HAP-1 (cell line): ENCODE measurements at regions not wholly inside any gene's neighbourhood (a gene's known extent, or its start where the extent isn't known, plus 50 kb on each side); places are given as distances from the start of the nearest gene placed in this dataset.
"Not testable (repeated sequence)": the region's sequence is repeated elsewhere in the genome, so short reads cannot be mapped to it uniquely, and the experiment has no call there.

Source experiments
- DNase-seq, 2 experiments: peaks; one replicate each; pipeline ENCODE4 v3.0.0-alpha.2; 2016 to 2020; ENCODE audit warnings: low spot score in 2 of 2
- H3K27me3 ChIP-seq: fragments of 250-450 bp; sonication (Bioruptor Pico); 2 replicates; pipeline ENCODE4 v1.5.1; 2020; ENCODE audit warnings: low read depth, mild to moderate bottlenecking, moderate library complexity
- H3K36me3 ChIP-seq: fragments of 250-450 bp; sonication (Bioruptor Pico); replicated peaks from 2 replicates; pipeline ENCODE4 v1.5.1; 2020; ENCODE audit warnings: mild to moderate bottlenecking
- H3K4me1 ChIP-seq: fragments of 250-450 bp; sonication (Bioruptor Pico); 2 replicates; pipeline ENCODE4 v1.5.1; 2020; ENCODE audit warnings: mild to moderate bottlenecking
- H3K4me3 ChIP-seq: fragments of 250-450 bp; sonication (Bioruptor Pico); 2 replicates; pipeline ENCODE4 v1.5.1; 2020; ENCODE audit warnings: mild to moderate bottlenecking, moderate library complexity
- H3K9me3 ChIP-seq: fragments of 250-450 bp; sonication (Bioruptor Pico); 2 replicates; pipeline ENCODE4 v1.5.1; 2020; ENCODE audit warnings: mild to moderate bottlenecking, moderate library complexity
- in situ Hi-C: fragments of 300-500 bp; cut with MboI; formaldehyde crosslinking; loops from 3 replicates; pipeline ENCODE4 v1.14.3; 2020; ENCODE audit warnings: low sequenced_read_pairs, inconsistent platforms, mixed read lengths

GRCh38 chr10:113497198-113497597 is 55.7 kb upstream of the HABP2 start:
- in situ Hi-C loops, result no loop called here
- Histone ChIP-seq H3K36me3 (no peaks in the 10 kb centered on the region), H3K4me1 (no peaks in the 10 kb centered on the region), H3K9me3 (no peaks in the 10 kb centered on the region), H3K27me3 (peaks cover 3% of the 10 kb centered on the region; the same call in 1 of the 2 replicates), H3K4me3 (no peak overlapping the region)
- no peak for DNase-seq

- Histone ChIP-seq H3K4me1 (no peaks in the 10 kb centered on the region), H3K4me3 (no peak overlapping the region), H3K9me3 (no peaks in the 10 kb centered on the region), H3K27me3 (peaks cover 3% of the 10 kb centered on the region; the same call in 1 of the 2 replicates), H3K36me3 (no peaks in the 10 kb centered on the region)
- in situ Hi-C loops, result no loop called here
- no peak for DNase-seq
Observed at GRCh38 chr10:113498997-113499396, 53.9 kb upstream of the HABP2 start.

DNA sequence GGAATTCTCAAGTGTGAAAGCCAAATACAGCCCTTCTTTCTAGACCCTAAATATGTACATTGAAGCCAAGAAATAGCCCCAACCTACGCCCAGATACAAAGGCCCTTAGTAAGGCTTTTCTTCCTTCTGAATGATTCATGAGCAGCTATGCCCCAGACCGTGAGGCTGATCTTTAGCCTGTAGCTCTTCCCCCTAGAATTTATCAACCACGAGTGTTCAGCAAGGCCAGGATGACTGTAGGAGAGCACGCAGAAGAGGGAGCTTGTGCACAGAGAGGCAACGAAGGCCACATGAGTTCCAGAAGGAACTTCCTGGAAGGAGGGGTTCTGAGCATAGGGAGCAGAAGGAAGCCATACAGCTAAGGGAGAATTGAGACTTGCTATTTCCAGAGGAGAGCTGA is 53.0 kb upstream of the HABP2 start:
- Histone ChIP-seq H3K4me1 (no peaks in the 10 kb centered on the region), H3K27me3 (no peaks in the 10 kb centered on the region), H3K9me3 (no peaks in the 10 kb centered on the region), H3K36me3 (no peaks in the 10 kb centered on the region), H3K4me3 (no peak overlapping the region)
- in situ Hi-C loops, result no loop called here
- no peak for DNase-seq

DNA sequence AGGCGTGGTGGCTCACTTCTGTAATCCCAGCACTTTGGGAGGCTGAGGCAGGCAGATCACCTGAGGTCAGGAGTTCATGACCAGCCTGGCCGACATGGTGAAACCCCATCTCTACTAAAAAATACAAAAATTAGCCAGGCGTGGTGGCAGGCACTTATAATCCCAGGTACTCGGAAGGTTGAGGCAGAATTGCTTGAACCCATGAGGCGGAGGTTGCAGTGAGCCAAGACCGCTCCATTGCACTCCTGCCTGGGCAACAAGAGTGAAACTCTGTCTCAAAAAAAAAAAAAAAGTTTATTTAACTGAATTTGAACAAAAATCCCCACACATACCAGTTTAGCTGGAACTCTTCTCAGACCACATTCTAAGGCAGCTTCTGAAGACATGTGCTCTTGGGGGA is 51.8 kb upstream of the HABP2 start:
- H3K36me3 ChIP-seq, in situ Hi-C loops: not testable (repeated sequence)

More for the DNA sequence above, 51.8 kb upstream of the HABP2 start:
- H3K9me3 ChIP-seq, H3K4me1 ChIP-seq, H3K4me3 ChIP-seq, H3K27me3 ChIP-seq, DNase-seq: not testable (repeated sequence)
